GM23248 (cell line): ENCODE measurements at regions not wholly inside any gene's neighbourhood (a gene's known extent, or its start where the extent isn't known, plus 50 kb on each side); places are given as distances from the start of the nearest gene placed in this dataset.
"Not testable (repeated sequence)": the region's sequence is repeated elsewhere in the genome, so short reads cannot be mapped to it uniquely, and the experiment has no call there.

Experiments
- EZH2 ChIP-seq: fragments of 200-600 bp; sonication (generic); IDR thresholded peaks from 2 replicates; pipeline ENCODE4 v1.6.1; 2018; ENCODE audit warnings: antibody characterized with exemption, mild to moderate bottlenecking; ENCODE audit not compliant: insufficient read depth, poor library complexity, severe bottlenecking
- EZH2phosphoT487 ChIP-seq: fragments of 200-600 bp; sonication (generic); IDR thresholded peaks from 2 replicates; pipeline ENCODE4 v1.6.1; 2018; ENCODE audit warnings: antibody characterized with exemption, moderate library complexity, mild to moderate bottlenecking, low read depth; ENCODE audit not compliant: insufficient read depth

DNA sequence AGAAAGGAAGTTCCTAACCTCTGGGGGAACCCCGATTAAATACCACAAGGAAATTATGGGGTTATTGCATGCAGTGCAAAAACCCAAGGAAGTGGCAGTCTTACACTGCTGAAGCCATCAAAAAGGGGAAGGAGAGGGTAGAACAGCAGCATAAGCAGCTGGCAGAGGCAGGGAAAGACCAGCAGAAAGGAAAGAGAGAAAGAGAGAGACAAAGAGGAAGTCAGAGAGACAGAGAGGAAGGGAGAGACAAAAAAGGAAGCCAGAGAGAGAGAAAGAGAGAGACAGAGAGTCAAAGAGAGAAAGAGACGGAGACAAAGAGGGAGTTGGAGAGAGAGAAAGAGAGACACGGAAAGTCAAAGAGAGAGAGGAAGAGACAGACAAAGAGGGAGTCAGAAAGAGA, 689.1 kb downstream of the TFAP2A start:
- not testable (repeated sequence) for TF ChIP-seq EZH2, EZH2phosphoT487
